Suppressor macrophage (primary cell): ENCODE measurements at regions not wholly inside any gene's neighbourhood (a gene's known extent, or its start where the extent isn't known, plus 50 kb on each side); places are given as distances from the start of the nearest gene placed in this dataset.

Source experiments
- DNase-seq, 4 experiments: peaks; one replicate each; pipeline ENCODE4 v3.0.0-alpha.2; 2020 to 2022

DNA sequence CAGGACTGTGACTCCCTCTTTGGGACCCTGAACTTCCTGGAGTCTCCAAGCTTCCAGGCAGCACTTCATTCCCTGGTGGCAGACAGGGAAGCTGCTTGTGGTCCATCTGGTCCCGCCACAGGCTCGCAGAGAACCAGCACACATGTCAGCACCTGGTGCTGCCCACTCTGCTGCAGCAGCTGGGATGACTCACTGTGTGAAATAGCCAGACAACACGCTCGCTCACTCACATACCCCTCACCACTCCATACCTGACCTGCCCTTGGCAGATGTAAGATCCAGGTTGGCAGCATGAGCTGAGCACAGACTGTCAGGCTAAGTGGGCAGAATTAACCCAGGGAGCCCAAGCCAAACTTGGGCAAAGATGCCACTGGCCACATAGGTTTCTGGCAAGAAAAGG lies 613.5 kb downstream of the PCDH18 start:
- DNase-seq = no peak

DNA sequence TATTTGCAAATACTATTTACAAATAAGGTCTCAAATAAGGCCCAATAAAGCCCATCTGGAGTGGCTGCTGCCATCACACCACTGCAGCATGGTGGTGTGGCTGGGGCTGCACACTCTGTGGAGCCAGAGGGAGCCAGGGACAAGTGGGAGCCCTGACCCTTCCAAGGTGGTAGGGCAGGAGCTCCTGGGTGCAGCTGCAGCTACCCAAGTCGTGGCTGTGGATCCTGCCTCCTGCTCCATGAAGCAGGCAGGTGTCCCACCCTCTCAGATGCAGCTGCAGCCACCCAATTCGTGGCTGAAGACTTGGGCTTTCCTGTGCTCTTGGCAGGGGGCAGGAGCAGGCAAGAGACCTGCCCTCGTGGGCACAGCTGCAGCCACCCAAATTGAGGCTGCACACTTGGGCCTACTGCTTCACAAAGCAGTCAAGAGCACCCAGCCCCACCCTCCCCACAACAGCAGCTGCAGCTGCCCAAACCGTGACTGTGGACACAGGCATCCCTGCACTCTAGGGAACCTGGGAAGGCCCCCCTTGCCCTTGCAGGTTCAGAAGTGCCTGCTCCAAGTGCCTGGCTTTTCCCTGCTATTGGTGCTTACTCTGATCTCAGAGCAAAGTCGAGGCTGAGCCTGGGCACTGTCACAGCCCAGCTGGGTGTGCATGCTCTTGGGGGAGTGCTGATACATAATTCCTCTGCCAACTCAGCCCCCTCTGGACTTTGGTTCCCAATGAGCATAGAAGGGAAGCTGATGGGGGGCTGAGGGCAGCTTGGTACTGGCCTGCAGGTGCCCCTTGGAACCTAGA lies 614.8 kb downstream of the PCDH18 start:
- no peak for DNase-seq

DNA sequence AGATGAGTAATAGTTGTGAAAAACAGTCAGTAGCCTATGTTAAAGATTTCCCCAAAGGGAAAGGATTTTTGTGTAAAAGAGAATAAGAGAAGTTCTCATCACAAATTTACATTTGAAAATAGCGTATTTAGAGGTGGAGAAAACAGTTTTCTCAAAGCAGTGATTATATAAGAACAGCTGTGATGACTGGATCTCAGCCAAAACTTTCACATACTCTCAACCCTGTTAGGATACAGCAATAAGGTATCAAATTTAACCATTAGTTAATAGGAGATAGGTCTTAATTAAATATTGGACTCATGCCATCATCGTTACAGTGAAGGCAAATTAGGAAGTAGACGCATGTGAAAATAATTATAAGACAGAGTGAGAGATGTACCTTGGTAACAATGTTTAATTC lies 622.7 kb downstream of the PCDH18 start:
- no peak for DNase-seq

DNA sequence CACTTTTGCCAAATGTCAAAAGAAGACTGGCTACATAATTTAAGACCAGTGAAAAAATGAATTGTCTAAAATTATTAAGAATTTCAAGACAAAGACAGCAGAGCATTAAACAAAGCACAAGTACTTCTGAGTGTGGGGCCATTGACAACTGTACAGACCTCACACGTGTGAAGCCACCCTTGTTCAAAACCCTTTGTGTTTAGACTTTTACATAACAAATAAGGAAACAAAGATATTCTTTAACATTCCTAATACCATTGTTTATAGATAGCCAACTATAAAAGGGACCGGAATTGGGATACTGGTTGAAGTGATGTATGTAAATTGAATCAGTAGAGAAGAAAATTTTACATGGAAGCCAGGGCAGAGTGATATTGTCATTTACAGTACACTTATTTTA lies 624.2 kb downstream of the PCDH18 start:
- no peak for DNase-seq

DNA sequence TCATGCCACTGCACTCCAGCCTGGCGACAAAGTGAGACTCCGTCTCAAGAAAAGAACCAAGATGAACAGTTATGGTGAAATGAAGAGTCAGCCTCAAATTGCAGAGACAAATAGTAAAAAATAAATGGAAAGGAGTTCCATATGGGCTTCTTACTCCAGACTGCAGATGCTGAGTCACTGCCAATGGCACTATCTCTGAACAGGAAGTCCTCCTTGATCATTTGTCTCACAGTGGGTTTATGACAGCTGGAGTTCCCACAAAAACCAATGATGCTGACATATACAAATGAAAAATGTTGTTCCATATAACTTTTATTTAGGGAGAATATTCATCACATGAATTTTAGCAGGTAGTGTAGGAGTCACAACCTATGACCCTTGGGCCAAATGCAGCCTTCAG lies 631.6 kb downstream of the PCDH18 start:
- DNase-seq = no peak

DNA sequence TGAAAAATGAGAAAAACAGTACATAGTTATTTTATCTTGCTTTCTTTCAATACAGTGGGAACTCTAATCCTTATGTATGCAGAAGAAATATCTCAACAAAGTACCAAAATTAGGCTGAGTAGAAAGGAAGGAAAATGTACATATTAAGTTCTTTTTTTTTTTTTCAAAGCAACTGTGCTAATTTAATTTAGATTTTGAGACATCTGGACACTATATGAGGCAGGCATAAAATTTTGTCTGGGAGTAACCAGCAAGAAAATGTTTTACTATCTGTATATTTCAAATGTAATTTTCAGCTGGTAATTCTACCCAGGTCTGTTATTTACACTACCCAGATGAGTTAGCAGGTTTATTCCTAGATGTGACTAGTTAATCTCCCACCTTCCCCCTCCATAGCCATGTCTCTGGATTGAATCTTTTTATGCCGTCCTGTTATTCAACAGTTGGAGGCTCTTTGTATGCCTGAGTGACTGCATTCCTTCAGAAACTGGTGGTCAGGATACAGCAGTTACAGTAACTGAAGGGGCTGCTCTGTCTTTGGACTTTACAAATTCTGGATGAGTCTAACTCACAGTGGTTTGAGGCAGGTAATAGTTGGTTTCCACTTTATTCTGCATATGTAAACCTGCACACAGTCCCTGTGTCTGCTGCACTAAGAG lies 633.6 kb downstream of the PCDH18 start:
- DNase-seq = no peak

DNA sequence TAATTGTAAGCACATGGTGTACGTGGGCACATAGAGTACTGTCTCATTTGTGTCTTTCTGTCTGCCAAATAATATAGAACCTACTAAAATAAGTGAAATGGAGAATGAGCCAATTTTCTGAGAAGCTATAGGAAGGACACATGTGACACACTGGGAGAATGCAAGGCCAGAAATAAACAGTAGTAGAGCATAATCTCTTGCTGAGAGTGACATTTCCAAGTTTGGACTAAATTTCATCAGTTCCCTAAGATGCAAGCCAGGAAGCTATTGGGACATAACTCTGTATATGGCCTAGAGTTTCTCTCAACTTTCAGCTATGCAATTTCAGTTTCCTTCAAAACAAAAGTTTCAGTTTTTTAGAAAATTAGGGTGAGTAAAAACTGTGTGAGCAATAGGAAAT lies 638.7 kb downstream of the PCDH18 start:
- no peak for DNase-seq

DNA sequence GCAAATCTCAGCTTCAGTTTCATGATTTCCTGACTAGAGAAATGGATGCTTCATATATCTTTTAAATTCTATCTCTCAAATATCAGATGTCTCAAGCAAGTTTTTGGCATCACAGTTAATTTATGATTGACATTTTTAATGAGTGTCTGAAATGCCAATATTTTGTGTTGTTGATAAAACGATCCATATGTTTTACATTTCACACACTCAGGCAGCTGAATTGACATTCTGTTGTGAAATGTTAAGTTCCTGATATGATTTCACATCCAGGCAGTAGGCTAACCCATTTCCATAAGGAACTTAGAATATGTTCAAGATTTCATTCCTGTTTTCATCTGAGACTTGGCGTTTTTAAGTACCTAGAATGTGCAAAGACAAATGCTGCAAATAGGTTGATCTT lies 650.6 kb downstream of the PCDH18 start:
- DNase-seq = no peak

DNA sequence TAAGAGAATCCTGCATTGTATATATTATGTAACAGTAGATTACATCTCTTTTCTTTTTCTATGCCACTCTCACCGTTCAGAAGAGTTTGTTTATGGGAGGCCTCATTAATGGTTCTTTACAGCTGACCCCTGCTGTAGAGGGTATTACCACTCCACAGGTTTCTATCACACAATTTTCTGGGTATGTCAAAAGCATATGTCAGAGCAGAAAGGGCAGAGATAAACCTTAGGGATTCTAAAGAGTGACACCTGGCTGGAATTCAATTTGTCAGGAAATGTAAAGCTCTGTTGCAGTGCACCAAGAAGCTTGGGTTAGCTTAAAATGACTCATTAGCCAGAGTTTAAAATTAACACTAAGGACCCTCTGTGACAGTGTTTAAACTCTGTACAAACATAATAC lies 658.7 kb downstream of the PCDH18 start:
- no peak for DNase-seq

DNA sequence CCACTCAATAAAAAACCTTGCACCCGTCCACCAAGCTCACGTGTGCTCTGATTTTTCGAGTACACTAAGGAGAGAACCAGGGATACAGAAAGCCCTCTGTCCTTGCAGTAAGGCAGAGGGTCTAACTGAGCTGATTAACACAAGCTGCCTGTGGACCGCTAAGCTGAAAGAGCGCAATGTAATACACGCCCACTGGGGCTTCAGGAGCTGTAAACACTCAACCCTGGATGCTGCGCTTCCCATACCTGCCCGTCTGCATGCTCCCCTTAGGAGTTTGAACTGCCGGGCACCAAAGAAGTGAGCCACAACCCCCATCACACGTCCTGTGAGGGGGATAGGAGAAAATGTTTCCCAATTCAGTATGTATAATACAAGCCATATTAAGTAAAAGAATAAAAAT lies 664.8 kb downstream of the PCDH18 start:
- DNase-seq = no peak

DNA sequence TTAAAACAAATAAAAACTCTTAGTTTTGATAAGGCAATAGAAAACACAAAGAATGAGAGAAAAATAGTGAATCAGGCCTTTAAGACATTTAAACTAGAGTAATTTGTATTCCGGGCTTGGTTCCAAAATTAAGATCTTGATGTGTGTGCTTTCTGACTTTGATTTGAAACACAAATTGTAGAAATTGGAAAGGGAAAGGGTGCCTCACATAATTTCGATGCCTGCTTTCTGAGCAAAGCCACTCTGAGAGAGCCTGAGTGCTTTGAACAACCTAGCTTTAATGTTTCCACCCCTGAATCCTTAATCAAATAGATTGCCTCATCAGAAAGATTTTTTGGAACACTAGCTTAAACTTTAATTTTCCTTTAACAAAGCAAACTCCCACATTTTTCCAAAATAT lies 666.8 kb downstream of the PCDH18 start:
- DNase-seq = no peak

DNA sequence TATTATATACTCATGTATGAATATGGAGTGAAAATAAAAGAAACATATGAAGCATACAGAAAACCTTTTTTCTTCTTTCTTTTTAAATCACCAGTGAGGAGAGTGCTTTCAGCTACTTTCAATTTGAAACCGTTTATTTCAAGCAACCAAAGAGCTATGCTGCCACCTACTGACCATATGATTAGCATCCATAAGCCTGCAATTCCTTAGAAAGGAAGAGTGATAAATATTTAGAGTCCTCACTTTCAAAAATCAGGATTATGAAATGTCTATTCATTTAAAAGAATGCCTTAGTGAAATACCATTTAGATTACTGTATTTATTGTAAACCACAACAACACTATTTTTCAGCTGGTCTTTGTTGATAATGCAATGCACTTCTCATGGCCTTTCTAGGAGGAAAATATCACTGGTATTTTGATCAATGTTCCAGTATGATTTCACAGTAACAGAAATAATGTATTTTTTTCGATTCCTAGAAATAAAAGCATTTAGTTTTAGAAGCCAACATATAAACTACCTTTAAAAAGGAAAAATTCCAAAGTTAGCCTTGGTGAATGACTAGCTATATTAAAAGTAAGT lies 667.6 kb downstream of the PCDH18 start:
- peak; percentile 67 to 77 (median 71) for DNase-seq

DNA sequence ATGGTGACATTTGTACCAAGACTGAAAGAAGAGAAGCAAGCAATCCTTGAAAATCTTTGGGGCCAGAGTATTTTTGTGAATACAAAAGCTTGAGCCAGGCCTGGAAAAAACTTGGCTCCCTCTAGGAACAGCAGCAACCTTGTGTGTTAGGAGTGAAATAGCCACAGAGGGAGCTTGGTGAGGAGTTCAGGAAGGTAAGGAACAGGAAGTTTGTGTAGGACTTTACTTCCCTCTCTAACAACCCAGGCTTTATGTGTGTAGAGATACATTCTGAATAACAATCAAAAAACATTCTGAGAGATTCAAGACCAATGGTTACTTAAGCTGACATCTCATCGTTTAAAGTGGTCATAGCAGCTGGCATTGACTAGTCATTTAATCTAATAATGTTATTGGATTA lies 668.5 kb downstream of the PCDH18 start:
- peak in 1 of 4 experiments; percentile 17 for DNase-seq

DNA sequence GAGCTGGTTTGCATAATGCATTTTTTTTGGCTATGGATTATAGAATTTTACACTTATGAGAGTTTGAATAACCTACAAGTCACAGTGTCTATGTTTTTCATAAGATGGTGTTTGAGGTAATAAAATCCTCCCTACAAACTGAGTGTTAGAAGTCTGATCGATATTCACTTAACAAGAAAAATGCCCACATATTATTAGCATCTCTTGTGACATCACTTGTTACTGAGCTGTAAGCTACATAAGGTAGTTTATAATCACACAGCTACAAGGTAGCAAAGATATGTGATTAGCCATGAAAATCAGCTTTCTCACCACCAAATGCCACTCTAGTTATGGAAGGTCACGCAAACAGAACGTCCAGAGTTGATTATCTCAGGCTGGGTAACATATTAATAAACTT lies 669.6 kb downstream of the PCDH18 start:
- no peak for DNase-seq

DNA sequence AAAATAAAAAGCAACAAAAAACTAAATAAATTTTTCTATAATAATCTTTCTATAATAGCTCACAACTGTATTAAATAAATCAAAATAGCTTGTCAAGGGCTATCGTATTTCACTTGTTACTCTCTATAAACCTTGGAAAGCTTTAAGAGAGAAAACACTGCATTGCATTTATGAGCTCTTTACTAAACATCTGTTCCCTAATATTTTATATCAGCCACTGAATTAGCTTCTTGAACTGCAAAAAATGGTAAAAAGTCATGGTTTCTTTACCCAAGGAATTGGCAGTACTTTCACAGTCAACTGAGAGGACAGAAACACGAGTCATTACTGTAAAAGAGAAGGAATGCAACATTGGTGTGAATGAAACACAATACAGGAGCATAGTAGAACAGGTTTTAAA lies 671.2 kb downstream of the PCDH18 start:
- no peak for DNase-seq

DNA sequence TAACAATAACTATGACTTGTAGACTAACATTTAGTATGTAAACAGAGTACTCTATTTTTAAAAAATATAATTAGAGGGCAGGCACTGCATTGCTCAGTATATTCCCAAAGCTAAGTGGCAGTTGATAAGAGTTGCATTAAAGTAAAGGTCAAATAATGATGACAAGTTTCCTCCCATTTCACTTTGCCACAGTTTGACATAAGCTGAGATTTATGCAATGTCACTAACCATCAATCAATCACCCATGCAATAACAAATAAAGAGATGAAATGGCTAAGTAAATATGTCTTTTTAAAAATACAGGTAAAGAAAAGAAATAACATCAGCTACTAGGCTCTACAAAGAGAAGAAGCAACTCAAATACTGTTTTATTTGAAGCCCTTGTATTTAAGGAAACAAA lies 673.4 kb downstream of the PCDH18 start:
- no peak for DNase-seq

DNA sequence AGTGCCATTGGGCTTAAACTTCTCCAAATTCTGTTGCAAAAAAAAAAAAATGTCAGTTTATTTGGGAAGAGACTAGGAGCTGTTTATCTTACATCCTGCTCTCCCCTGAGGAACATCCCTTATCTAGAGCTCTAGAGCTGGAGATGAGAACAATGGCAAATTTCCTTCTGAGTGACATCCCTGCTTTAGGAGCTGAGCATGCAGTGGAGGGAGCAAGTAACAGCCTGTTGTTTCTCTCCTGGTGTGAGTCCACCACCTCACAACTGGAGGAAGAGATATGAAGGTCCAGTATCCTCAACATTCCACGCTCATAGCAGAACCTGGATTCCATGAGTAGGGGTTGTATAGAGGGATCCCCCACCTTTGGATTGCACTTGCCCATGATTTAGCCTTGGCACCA lies 676.4 kb downstream of the PCDH18 start:
- no peak for DNase-seq

DNA sequence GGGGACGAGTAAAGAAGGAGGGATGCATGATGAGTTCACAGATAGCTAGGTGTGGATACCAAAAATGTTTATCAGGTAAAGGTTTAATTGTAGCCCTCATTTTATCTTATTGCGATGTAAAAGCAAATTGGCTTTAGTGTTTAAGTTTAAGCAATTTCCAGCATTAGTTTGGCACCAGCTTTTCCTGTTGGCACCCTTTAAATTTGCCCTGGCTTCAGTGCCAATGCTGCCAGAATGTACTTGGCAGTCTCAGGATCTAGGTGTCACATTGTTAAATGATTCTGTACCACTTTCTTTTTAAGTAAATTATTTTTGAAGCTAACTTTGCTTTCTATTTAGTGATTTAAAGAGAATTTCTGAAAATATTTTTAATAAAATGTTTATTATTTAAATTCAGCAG lies 681.8 kb downstream of the PCDH18 start:
- DNase-seq = no peak

DNA sequence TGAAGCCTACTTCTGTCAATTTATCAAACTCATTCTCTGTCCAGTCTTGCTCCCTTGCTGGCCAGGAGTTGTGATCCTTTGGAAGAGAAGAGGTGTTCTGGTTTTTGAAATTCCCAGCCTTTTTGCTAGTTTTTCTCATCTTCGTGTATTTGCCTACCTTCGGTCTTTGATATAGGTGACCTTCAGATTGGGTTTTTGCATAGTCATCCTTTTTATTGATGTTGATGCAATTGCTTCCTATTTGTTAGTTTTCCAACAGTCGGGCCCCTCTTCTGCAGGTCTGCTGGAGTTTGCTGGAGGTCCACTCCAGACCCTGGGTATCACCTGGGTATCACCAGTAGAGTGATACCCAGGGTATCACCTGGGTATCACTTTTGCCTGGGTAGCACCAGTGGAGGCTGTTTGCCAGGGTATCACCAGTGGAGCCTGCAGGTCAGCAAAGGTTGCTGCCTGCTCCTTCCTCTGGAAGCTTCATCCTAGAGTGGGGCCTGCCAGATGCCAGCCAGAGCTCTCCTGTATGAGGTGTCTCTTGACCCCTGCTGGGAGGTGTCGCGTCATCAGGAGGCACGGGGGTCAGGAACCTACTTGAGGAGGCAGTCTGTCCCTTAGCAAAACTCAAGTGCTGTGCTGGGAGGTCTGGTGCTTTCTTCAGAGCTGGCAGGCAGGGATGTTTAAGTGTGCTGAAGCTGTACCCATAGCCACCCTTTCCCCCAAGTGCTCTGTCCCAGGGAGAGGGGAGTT lies 684.2 kb downstream of the PCDH18 start:
- DNase-seq = no peak

DNA sequence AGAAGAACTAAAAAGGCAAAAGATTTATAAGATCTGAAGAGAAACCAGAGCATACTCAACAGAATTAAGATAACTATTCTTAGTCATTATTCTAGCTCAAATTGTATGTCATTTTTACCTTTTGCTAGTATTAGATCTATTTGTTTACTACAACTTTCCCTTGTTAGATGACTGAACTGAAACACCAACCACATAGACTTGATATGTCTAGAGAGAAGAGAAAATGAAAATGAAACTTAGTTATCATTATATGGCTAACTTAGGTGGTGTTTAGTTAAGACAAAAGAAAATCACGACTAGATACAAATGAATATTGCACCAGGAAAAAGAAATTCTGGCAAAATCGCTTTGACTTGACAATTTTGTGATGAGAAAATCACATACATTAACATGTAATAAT lies 690.8 kb downstream of the PCDH18 start:
- DNase-seq = no peak

DNA sequence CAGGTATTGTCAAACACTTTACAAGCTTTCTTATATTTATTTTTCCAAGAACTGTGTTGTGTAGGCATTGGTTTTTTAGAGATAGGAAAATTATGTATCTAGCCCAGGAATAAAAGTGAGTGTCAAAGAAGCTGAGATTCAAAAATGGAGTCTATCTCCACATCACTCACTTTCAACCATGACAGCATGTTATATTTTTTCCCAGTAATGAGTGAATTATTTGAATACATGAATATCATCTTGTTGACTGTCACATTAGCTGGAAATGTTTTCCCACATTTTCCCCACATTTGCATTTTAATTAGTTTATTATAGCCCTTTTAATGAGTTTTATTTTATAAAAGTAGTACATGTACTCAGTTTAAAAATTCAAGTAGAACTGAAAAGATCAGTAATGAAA lies 693.7 kb downstream of the PCDH18 start:
- no peak for DNase-seq

DNA sequence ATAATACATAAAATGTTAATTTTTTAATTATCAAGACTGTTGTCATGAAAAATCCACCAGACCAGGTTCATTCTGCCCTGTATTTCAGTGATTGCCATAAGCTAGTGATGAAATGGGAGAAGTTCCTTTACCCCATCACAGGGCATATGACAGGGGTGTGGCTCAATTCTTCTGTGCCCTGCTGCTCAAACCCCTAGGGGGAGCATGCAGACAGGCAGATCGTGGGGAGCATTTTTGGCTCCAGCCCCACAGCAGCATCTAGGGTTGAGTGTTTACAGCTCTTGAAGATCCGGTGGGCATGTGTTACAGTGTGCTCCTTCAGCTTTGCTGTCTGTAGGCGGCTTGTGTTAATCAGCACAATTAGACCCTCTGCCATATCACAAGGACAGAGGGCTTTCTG lies 700.7 kb downstream of the PCDH18 start:
- no peak for DNase-seq

DNA sequence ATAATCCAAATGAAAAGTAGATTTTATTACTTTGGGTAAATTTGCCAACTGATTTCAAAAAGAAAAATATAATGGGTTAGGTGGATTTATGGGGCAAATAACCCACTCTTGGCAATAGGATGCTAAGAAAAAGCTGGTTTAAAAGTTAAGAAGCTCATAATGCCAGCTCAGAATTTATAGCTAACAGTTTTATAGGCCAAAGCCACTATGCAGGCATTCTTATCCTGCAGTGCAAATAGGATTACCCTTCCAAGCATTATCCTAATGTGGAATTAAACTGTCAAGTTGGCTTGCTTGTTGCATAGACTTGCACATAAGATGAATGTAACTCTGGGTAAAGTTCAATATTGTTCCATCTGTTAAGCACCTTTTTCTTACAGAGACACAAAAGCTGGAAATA lies 703.0 kb downstream of the PCDH18 start:
- no peak for DNase-seq

DNA sequence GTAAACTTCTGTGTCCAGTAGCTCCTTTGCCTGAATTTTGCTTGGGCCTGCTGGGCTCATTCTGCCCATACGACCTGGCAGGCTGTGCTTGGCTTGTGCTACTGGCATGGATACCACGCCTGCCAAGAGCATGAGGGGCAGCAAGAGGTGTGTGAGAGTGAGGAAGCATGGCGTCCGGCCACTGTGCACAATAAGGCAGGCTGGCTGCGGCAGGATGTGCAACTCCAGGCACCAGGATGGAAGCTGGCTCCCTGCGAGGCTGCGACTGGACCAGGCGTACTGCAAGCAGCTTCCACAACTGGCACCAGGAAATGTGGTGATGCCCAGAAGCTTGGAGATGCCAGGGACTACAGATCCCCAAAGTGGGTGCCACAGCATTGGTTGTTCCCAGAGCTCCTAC lies 709.3 kb downstream of the PCDH18 start:
- DNase-seq = no peak
